K562 (cell line): ENCODE measurements at regions not wholly inside any gene's neighbourhood (a gene's known extent, or its start where the extent isn't known, plus 50 kb on each side); places are given as distances from the start of the nearest gene placed in this dataset.

Experiments
- ATAC-seq: fragments of 200-7000 bp; cut with Tn5 transposase; 3 replicates; pipeline ENCODE4 v1.9.1; 2020; ENCODE audit warnings: moderate library complexity
- BruUV-seq: library from RNA; stranded (reverse); fragments of 400-500 nt; replicated peaks from 2 replicates; lab custom pipeline; 2021; lab: Mats Ljungman, UMichigan
- CTCF ChIA-PET: fragments of 300-600 bp; formaldehyde crosslinking; extraction: SDS; loops from one replicate; lab custom pipeline; 2021; ENCODE audit warnings: low intra/inter-chr PET ratio; lab: Yijun Ruan, JAX
- POLR2A ChIA-PET: fragments of 300-600, 350-650 bp; sonication (Branson Sonifier 250); formaldehyde crosslinking; extraction: SDS; loops from one replicate; lab custom pipeline; 2021; ENCODE audit warnings: antibody characterized with exemption, inconsistent platforms; lab: Yijun Ruan, JAX
- DNase-seq, 4 experiments: peaks; one replicate each; pipeline versions ENCODE4 v3.0.0 to v3.0.0-alpha.2; 2011 to 2018; ENCODE audit warnings: low spot score in 3 of 4, mixed read lengths in 3 of 4; ENCODE audit errors: extremely low read depth in 1 of 4
- FAIRE-seq: peaks from 2 replicates; lab custom pipeline; 2011; peaks lifted over from hg19 to GRCh38; lab: Jason Lieb, UNC
- H2AFZ ChIP-seq: 2 replicates; pipeline ENCODE4 v1.6.0; 2011; ENCODE audit warnings: low read depth, low read length, control low read depth, inconsistent platforms
- H3K27ac ChIP-seq: fragments of 200-600 bp; 3 replicates; pipeline ENCODE4 v1.8.0; 2011; ENCODE audit warnings: low read depth, mild to moderate bottlenecking, control low read depth, inconsistent platforms, low read length, moderate library complexity, mixed read lengths; ENCODE audit errors: extremely low read depth
- H3K27me3 ChIP-seq, 2 experiments: fragments of 300-600 bp in 1 of 2; 2 replicates in 1 of 2; 3 replicates in 1 of 2; pipeline versions ENCODE4 v1.6.0 to v1.8.0; 2011; ENCODE audit warnings: inconsistent platforms in 2 of 2, low read length in 2 of 2, mild to moderate bottlenecking in 1 of 2, mixed read lengths in 1 of 2, moderate library complexity in 1 of 2; ENCODE audit not compliant: control insufficient read depth in 2 of 2, insufficient read depth in 2 of 2
- H3K36me3 ChIP-seq: fragments of 300-600 bp; 3 replicates; pipeline ENCODE4 v1.8.0; 2011; ENCODE audit warnings: mild to moderate bottlenecking, low read length, inconsistent platforms; ENCODE audit not compliant: control insufficient read depth, insufficient read depth
- H3K4me1 ChIP-seq, 2 experiments: fragments of 200-600 bp in 1 of 2; replicated peaks in 1 of 2; 2 replicates in 1 of 2; 3 replicates in 1 of 2; pipeline versions ENCODE4 v1.5.1 to v1.8.0; 2011; ENCODE audit warnings: inconsistent platforms in 2 of 2, low read length in 2 of 2, mild to moderate bottlenecking in 1 of 2, mixed read lengths in 1 of 2, moderate library complexity in 1 of 2; ENCODE audit not compliant: control insufficient read depth in 2 of 2, insufficient read depth in 2 of 2
- H3K4me2 ChIP-seq: 2 replicates; pipeline ENCODE4 v1.6.1; 2011; ENCODE audit warnings: low read length, control low read depth, inconsistent platforms, mixed read lengths; ENCODE audit not compliant: insufficient read depth
- H3K4me3 ChIP-seq: fragments of 200-600 bp; sonication (generic), shearing (Covaris generic); 2 replicates; pipeline ENCODE4 v1.5.1; 2016; ENCODE audit warnings: control low read depth, inconsistent platforms
- H3K79me2 ChIP-seq: fragments of 200-600 bp; 3 replicates; pipeline ENCODE4 v1.8.0; 2011; ENCODE audit warnings: low read length, inconsistent platforms; ENCODE audit not compliant: control insufficient read depth, insufficient read depth
- H3K9ac ChIP-seq, 2 experiments: 2 replicates each; pipeline versions ENCODE4 v1.6.0 to v1.6.1; 2011; ENCODE audit warnings: low read depth in 2 of 2, low read length in 2 of 2, control low read depth in 1 of 2, inconsistent platforms in 1 of 2, mild to moderate bottlenecking in 1 of 2, mixed read lengths in 1 of 2; ENCODE audit not compliant: insufficient read depth in 1 of 2
- H3K9me1 ChIP-seq: one replicate; pipeline ENCODE4 v1.6.0; 2011; ENCODE audit warnings: inconsistent platforms, mild to moderate bottlenecking, low read length, moderate library complexity; ENCODE audit not compliant: control insufficient read depth, insufficient read depth
- H3K9me3 ChIP-seq: replicated peaks from 2 replicates; pipeline ENCODE4 v1.5.1; 2011; ENCODE audit warnings: low read depth, low read length, inconsistent platforms; ENCODE audit not compliant: control insufficient read depth, insufficient read depth
- H4K20me1 ChIP-seq: replicated peaks from 2 replicates; pipeline ENCODE4 v1.6.1; 2011; ENCODE audit warnings: low read length, inconsistent platforms, mixed read lengths; ENCODE audit not compliant: control insufficient read depth, insufficient read depth
- ARHGAP35 ChIP-seq: fragments of 450-650 bp; IDR thresholded peaks from 2 replicates; pipeline ENCODE4 v1.6.1; 2018; ENCODE audit not compliant: partially characterized antibody
- ATF7 ChIP-seq: fragments of 450-650 bp; IDR thresholded peaks from 2 replicates; pipeline ENCODE4 v1.7.1; 2014; ENCODE audit warnings: mild to moderate bottlenecking, moderate library complexity
- CC2D1A ChIP-seq: fragments of 450-650 bp; IDR thresholded peaks from 2 replicates; pipeline ENCODE4 v1.6.1; 2017; ENCODE audit warnings: mild to moderate bottlenecking
- CGGBP1 ChIP-seq: fragments of 250-450 bp; sonication (Bioruptor Pico); IDR thresholded peaks from 2 replicates; pipeline ENCODE4 v1.9.0; 2021; ENCODE audit warnings: mild to moderate bottlenecking
- FOXK1 ChIP-seq: sonication (generic); formaldehyde crosslinking; IDR thresholded peaks from 2 replicates; pipeline ENCODE4 v1.8.0; 2022; ENCODE audit warnings: missing genetic modification reagents, mild to moderate bottlenecking, borderline replicate concordance
- GTF2A2 ChIP-seq: IDR thresholded peaks from 2 replicates; pipeline ENCODE4 v1.6.1; 2016; ENCODE audit warnings: mild to moderate bottlenecking, missing genetic modification characterization, missing compliant biosample characterization
- HLTF ChIP-seq: fragments of 450-650 bp; IDR thresholded peaks from 2 replicates; pipeline ENCODE4 v1.6.1; 2016
- KDM1A ChIP-seq, 2 experiments: fragments of 450-650 bp; IDR thresholded peaks; 2 replicates each; pipeline ENCODE4 v1.6.1; 2016; ENCODE audit warnings: mild to moderate bottlenecking in 2 of 2
- MAFG ChIP-seq: fragments of 450-650 bp; conservative IDR thresholded peaks from 2 replicates; pipeline ENCODE4 v1.6.1; 2016; ENCODE audit warnings: missing genetic modification characterization, missing compliant biosample characterization
- MAFK ChIP-seq: IDR thresholded peaks from 2 replicates; pipeline ENCODE4 v1.6.1; 2011; ENCODE audit warnings: low read length, improper control_type of control experiment
- MED1 ChIP-seq: sonication (generic); formaldehyde crosslinking; IDR thresholded peaks from 2 replicates; pipeline ENCODE4 v1.8.1; 2023; ENCODE audit warnings: missing genetic modification reagents, borderline replicate concordance
- NR0B1 ChIP-seq: fragments of 450-650 bp; IDR thresholded peaks from one replicate; pipeline ENCODE4 v1.6.1; 2018; ENCODE audit warnings: mild to moderate bottlenecking, moderate library complexity; ENCODE audit not compliant: partially characterized antibody
- NR2F6 ChIP-seq: fragments of 450-650 bp; formaldehyde crosslinking; IDR thresholded peaks from 2 replicates; pipeline ENCODE4 v1.4.0; 2020; ENCODE audit warnings: mild to moderate bottlenecking
- POLR2A ChIP-seq: fragments of 450-650 bp; conservative IDR thresholded peaks from 2 replicates; pipeline ENCODE4 v1.6.1; 2016
- PRMT5 ChIP-seq: sonication (generic); formaldehyde crosslinking; IDR thresholded peaks from 2 replicates; pipeline ENCODE4 v1.5.0; 2020; ENCODE audit warnings: missing genetic modification reagents
- RBM25 ChIP-seq: fragments of 200-400 bp; formaldehyde crosslinking; IDR thresholded peaks from 2 replicates; pipeline ENCODE4 v1.6.1; 2018; ENCODE audit warnings: low read length, low read depth, moderate library complexity; ENCODE audit not compliant: severe bottlenecking
- RFX1 ChIP-seq: fragments of 450-650 bp; IDR thresholded peaks from 2 replicates; pipeline ENCODE4 v1.6.1; 2016; ENCODE audit warnings: mild to moderate bottlenecking, moderate library complexity
- U2AF2 ChIP-seq: fragments of 200-400 bp; formaldehyde crosslinking; optimal IDR thresholded peaks from 2 replicates; pipeline ENCODE3; 2017; ENCODE audit warnings: low read depth, mild to moderate bottlenecking, low read length
- XRCC5 ChIP-seq: fragments of 200-400 bp; formaldehyde crosslinking; IDR thresholded peaks from 2 replicates; pipeline ENCODE4 v1.6.1; 2017; ENCODE audit warnings: low read depth, mild to moderate bottlenecking, low read length
- YBX1 ChIP-seq: fragments of 450-650 bp; IDR thresholded peaks from 2 replicates; pipeline ENCODE4 v1.7.1; 2016; ENCODE audit warnings: mild to moderate bottlenecking
- ZBTB17 ChIP-seq: fragments of 450-650 bp; formaldehyde crosslinking; IDR thresholded peaks from 2 replicates; pipeline ENCODE4 v1.4.0; 2020; ENCODE audit warnings: mild to moderate bottlenecking
- ZBTB43 ChIP-seq: sonication (generic); formaldehyde crosslinking; IDR thresholded peaks from 2 replicates; pipeline ENCODE4 v1.8.0; 2023; ENCODE audit warnings: mild to moderate bottlenecking, missing genetic modification reagents
- ZNF121 ChIP-seq: sonication (generic); formaldehyde crosslinking; conservative IDR thresholded peaks from 2 replicates; pipeline ENCODE4 v1.8.0; 2022; ENCODE audit warnings: missing genetic modification reagents
- ZNF57 ChIP-seq: fragments of 450-650 bp; formaldehyde crosslinking; IDR thresholded peaks from 2 replicates; pipeline ENCODE4 v1.4.0; 2020; ENCODE audit warnings: mild to moderate bottlenecking, moderate library complexity
- ZSCAN29 ChIP-seq: fragments of 450-650 bp; IDR thresholded peaks from 2 replicates; pipeline ENCODE4 v1.6.1; 2017
- ZZZ3 ChIP-seq: fragments of 450-650 bp; IDR thresholded peaks from 2 replicates; pipeline ENCODE4 v1.6.1; 2016; ENCODE audit warnings: antibody characterized with exemption, mild to moderate bottlenecking, moderate library complexity
- in situ Hi-C: fragments of 300-500 bp; cut with MboI; formaldehyde crosslinking; loops from 4 replicates; pipeline ENCODE4 v1.15.0; 2018; ENCODE audit warnings: inconsistent platforms, mixed read lengths
- intact Hi-C: fragments of 100-400 bp; cut with micrococcal nuclease; formaldehyde crosslinking; loops from 2 replicates; pipeline ENCODE4 v1.14.2; 2022

- no peak for TF ChIP-seq ZNF57 (CRISPR knock-in tag)
- no peak for TF ChIP-seq GTF2A2 (tag)
- no peak for TF ChIP-seq MAFK
- no peak for TF ChIP-seq PRMT5 (CRISPR knock-in tag)
- TF ChIP-seq RFX1: no peak
- TF ChIP-seq ZBTB43 (CRISPR knock-in tag): no peak
- TF ChIP-seq NR0B1: no peak
These were observed 540.1 kb upstream of the SPRY2 start (continued) for GRCh38 chr13:80881034-80881433.

DNA sequence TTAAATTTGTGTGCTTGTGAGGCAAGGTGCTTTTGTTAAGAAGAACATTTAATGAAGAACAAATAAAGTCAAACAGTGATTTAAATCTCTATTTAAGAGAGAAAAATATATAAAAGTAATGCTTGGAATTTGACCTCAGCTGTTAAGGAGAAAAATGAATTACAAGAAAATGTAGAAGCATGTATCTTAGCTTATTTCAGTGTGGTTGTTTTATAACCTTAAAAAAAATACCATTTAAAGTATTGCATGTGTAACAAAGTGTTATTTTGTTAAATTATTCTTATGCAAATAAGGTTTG lies 537.0 kb upstream of the SPRY2 start:
- Histone ChIP-seq H3K79me2 (no peaks in the 10 kb centered on the region), H3K9me3 (no peaks in the 10 kb centered on the region; the same call in 1 of the 2 replicates), H3K4me1 (no peaks in the 10 kb centered on the region), H4K20me1 (no peaks in the 10 kb centered on the region), H3K36me3 (no peaks in the 10 kb centered on the region), H2AFZ (no peak overlapping the region)
- CTCF ChIA-PET: no interaction called here
- in situ Hi-C loops: no loop called here
- intact Hi-C loops: no loop called here
- BruUV-seq: no TSS peak
- TF ChIP-seq ZNF121 (no peak), XRCC5 (no peak), U2AF2 (no peak), NR2F6 (no peak), ARHGAP35 (no peak), CGGBP1 (CRISPR knock-in tag) (no peak), ZSCAN29 (no peak), POLR2A (no peak), CC2D1A (no peak), MED1 (CRISPR knock-in tag) (no peak), YBX1 (no peak), ZZZ3 (no peak), FOXK1 (CRISPR knock-in tag) (no peak), HLTF (no peak), KDM1A (IDR thresholded peaks at IDR 0.05) (no peak), GTF2A2 (tag) (no peak), ATF7 (no peak), ZBTB17 (CRISPR knock-in tag) (no peak), MAFG (no peak), RBM25 (no peak)
- TF ChIP-seq, all 486 proteins: peak for 0
- Histone ChIP-seq H3K9ac (no peak overlapping the region), H3K27me3 (no peaks in the 10 kb centered on the region), H3K4me2 (no peak overlapping the region), H3K9me1 (no peaks in the 10 kb centered on the region), H3K27ac (no peak overlapping the region), H3K4me3 (no peak overlapping the region)
- ATAC-seq: no peak
- POLR2A ChIA-PET: no interaction called here
- DNase-seq: no peak
- no peak for FAIRE-seq
